ENCODE measurements at regions not wholly inside any gene's neighbourhood (a gene's known extent, or its start where the extent isn't known, plus 50 kb on each side); places are given as distances from the start of the nearest gene placed in this dataset.

DNA sequence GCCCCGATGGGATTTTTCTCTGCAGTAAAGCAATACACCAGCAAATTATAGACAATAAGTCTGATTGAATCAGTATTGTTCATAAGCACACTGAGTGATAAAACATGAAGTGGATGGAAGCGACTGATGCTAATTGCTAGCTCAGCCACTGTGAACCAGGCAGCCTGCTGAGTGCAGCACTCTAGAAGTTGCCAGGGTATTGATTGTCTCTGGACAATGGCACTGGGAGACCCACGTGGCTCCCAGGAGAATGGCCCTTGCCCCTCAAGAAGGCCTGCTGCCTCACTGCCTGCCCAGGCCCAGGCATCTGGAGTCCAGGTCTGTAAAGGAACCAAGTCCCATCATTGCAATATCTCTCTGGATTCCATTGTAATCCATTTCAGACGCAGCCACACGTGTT, 80.4 kb upstream of the TCERG1L start:
- H3K9me3 ChIP-seq = no peaks in the 10 kb centered on the region
- peaks cover 0 to 11% (median 11%) of the 10 kb centered on the region in 4 donors for H3K4me1 ChIP-seq
- 85% methylated on average over 5 of the region's 5 CpGs for WGBS
- no peak overlapping the region for H3K27ac ChIP-seq (replicated peaks in 1 of 4)
- H3K36me3 ChIP-seq = no peaks in the 10 kb centered on the region
- DNase-seq (ENCODE audit: extremely low spot score) = no peak
- peaks cover 0 to 27% (median 0%) of the 10 kb centered on the region in 4 donors for H3K27me3 ChIP-seq
- TF ChIP-seq EP300 (IDR thresholded peaks at IDR 0.05) (no peak), POLR2AphosphoS5 (IDR thresholded peaks at IDR 0.05) (no peak), POLR2A (IDR thresholded peaks at IDR 0.05; ENCODE audit: low read depth) (no peak)
- TF ChIP-seq, protein P1, sequence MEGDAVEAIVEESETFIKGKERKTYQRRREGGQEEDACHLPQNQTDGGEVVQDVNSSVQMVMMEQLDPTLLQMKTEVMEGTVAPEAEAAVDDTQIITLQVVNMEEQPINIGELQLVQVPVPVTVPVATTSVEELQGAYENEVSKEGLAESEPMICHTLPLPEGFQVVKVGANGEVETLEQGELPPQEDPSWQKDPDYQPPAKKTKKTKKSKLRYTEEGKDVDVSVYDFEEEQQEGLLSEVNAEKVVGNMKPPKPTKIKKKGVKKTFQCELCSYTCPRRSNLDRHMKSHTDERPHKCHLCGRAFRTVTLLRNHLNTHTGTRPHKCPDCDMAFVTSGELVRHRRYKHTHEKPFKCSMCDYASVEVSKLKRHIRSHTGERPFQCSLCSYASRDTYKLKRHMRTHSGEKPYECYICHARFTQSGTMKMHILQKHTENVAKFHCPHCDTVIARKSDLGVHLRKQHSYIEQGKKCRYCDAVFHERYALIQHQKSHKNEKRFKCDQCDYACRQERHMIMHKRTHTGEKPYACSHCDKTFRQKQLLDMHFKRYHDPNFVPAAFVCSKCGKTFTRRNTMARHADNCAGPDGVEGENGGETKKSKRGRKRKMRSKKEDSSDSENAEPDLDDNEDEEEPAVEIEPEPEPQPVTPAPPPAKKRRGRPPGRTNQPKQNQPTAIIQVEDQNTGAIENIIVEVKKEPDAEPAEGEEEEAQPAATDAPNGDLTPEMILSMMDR (IDR thresholded peaks at IDR 0.05) = no peak
- intact Hi-C loops (cut with DNase I) = no loop called here
- H3K4me3 ChIP-seq = no peak overlapping the region

DNA sequence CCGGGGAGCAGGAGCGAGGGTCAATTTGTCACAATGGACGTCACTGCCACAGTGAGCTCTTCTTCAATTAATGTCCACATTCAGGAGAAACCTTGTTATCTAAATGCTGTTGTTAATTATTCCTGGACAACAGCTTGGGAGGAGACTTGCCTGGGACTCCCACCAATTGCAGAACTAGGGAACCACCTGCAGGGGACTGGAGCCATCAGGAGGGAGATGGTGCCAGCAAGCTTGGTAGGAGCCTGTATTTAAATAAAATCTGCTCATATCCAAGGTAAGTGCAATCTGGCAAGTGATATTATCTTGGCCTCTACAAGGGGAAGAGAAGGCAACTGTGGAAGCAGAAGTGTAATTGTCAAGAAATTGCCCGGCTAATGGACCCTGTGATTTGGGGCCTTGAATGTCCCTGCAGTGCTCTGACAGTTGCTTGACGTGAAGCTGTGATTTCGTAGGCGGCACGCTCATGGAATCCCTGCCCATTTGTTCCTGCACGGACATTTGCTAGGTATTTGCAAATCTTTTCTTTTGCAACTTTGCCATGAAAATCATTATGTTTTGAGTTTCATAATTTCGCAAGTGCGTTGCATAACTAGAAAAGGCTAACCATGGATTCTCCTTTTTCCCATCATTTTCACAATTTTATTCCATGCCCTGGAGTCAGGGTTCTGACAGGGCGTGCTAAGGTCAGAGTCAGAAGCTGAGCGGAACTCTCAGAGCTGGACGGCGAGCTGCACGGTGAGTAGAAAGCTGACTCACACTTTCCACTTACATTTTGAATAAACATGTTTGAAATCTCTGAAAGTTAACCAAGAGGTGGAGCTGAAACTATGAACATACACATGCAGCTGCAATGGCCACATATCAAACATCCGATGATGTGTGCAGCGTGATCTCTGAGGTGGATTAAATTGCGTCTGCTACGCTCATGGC, 84.9 kb upstream of the TCERG1L start:
- Histone ChIP-seq H3K9me3 (no peaks in the 10 kb centered on the region), H3K4me3 (no peak overlapping the region), H3K4me1 (peaks cover 0 to 14% (median 13%) of the 10 kb centered on the region in 4 donors), H3K27ac (replicated peaks in 1 of 4) (no peak overlapping the region), H3K36me3 (no peaks in the 10 kb centered on the region), H3K27me3 (peaks cover 0 to 11% (median 0%) of the 10 kb centered on the region in 4 donors)
- no peak for DNase-seq (ENCODE audit: extremely low spot score)
- 30% methylated on average over 20 of the region's 20 CpGs for whole genome bisulfite sequencing
- TF ChIP-seq EP300 (IDR thresholded peaks at IDR 0.05) = no peak
- peak; percentile 33 for TF ChIP-seq POLR2AphosphoS5 (IDR thresholded peaks at IDR 0.05)
- intact Hi-C loops (cut with DNase I) = no loop called here

DNA sequence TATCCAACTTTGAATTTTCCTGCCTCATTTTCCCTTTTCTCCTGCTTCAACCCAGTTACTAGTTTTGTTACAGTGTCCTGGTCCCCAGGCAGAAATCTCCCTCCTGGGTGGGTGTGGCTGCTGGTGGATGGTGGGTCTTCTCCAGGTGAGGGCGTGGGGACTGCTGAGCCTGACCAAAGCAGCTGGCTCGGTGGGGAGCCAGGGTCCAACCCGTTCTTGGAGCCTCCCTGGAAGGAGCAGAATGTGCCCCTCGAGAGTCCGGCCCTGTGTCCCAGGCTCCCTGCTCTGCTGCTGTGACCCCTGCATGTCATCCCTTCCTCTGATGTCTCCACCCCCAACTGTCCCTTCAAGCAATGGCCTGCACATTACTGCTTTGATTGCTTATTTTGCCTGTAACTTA, 86.6 kb upstream of the TCERG1L start:
- Histone ChIP-seq H3K4me3 (no peak overlapping the region), H3K4me1 (peaks cover 0 to 14% (median 13%) of the 10 kb centered on the region in 4 donors), H3K36me3 (no peaks in the 10 kb centered on the region), H3K9me3 (no peaks in the 10 kb centered on the region), H3K27me3 (peaks cover 0 to 29% (median 0%) of the 10 kb centered on the region in 4 donors), H3K27ac (replicated peaks in 1 of 4) (no peak overlapping the region)
- intact Hi-C loops (cut with DNase I) = no loop called here
- TF ChIP-seq, protein P1 (IDR thresholded peaks at IDR 0.05) = no peak
- TF ChIP-seq EP300 (IDR thresholded peaks at IDR 0.05) (no peak), POLR2AphosphoS5 (IDR thresholded peaks at IDR 0.05) (no peak), POLR2A (IDR thresholded peaks at IDR 0.05; ENCODE audit: low read depth) (no peak)
- DNase-seq (ENCODE audit: extremely low spot score) = no peak
- 90% methylated on average over 2 of the region's 5 CpGs for WGBS

DNA sequence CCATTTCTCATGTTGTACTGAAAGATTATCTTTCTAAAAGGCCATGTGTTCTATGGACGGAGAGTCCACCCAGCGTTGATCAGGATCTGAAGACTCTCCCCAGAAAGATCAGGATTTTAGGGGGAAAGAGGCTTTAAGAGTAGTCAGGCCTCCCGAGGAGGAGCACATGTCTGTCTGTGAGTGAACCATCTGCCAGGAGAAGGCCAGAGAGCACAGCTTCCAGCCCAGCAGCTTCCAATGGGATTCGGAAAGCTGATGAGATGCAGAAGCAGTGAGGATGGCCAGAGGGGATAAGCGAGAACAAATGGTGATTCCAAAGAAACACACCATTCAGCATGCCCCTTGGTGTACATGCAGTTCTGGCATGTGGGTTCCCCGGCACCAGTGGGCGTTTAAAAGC, 88.5 kb upstream of the TCERG1L start:
- TF ChIP-seq EP300 (IDR thresholded peaks at IDR 0.05) = no peak
- no peak for TF ChIP-seq POLR2AphosphoS5 (IDR thresholded peaks at IDR 0.05)
- TF ChIP-seq, protein P1 (IDR thresholded peaks at IDR 0.05) = no peak
- no peak for TF ChIP-seq POLR2A (IDR thresholded peaks at IDR 0.05; ENCODE audit: low read depth)
- no peaks in the 10 kb centered on the region for H3K36me3 ChIP-seq
- 66% methylated on average over 7 of the region's 7 CpGs for WGBS
- peaks cover 0 to 14% (median 13%) of the 10 kb centered on the region in 4 donors for H3K4me1 ChIP-seq
- H3K27me3 ChIP-seq = peaks cover 0 to 42% (median 0%) of the 10 kb centered on the region in 4 donors
- DNase-seq (ENCODE audit: extremely low spot score) = no peak
- no peak overlapping the region for H3K27ac ChIP-seq (replicated peaks in 1 of 4)
- no peaks in the 10 kb centered on the region for H3K9me3 ChIP-seq
- intact Hi-C loops (cut with DNase I) = no loop called here
- H3K4me3 ChIP-seq = no peak overlapping the region

DNA sequence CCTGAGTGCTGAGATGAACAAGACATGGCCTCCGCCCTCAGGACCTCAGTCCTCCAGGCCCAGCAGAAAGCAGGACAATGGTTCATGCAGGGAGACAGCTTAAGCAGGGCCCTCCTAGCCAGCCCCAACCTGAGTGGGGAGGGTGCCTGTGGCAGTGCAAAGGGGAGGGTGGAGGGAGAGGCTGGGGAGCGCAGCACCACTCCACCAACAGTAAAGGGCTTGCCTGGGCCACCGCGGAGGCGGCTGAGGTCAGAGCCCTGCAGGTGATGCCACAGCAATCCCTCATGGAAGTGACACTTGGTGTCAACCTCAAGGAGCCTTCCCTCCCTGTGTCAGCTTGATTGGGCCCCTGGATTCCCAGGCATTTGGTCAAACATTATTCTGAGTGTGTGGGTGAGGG, 89.0 kb upstream of the TCERG1L start:
- no peaks in the 10 kb centered on the region for H3K9me3 ChIP-seq
- H3K4me3 ChIP-seq = no peak overlapping the region
- no peaks in the 10 kb centered on the region for H3K36me3 ChIP-seq
- peaks cover 0 to 45% (median 0%) of the 10 kb centered on the region in 4 donors for H3K27me3 ChIP-seq
- no peak for DNase-seq (ENCODE audit: extremely low spot score)
- 50% methylated on average over 4 of the region's 5 CpGs for WGBS
- TF ChIP-seq EP300 (IDR thresholded peaks at IDR 0.05) = no peak
- no peak for TF ChIP-seq POLR2AphosphoS5 (IDR thresholded peaks at IDR 0.05)
- TF ChIP-seq POLR2A (IDR thresholded peaks at IDR 0.05; ENCODE audit: low read depth) = no peak
- TF ChIP-seq, protein P1 (IDR thresholded peaks at IDR 0.05) = no peak
- no peak overlapping the region for H3K27ac ChIP-seq (replicated peaks in 1 of 4)
- H3K4me1 ChIP-seq = peaks cover 0 to 14% (median 13%) of the 10 kb centered on the region in 4 donors
- intact Hi-C loops (cut with DNase I) = no loop called here
